Anterior cingulate cortex (tissue), 58 donors: ENCODE measurements at regions not wholly inside any gene's neighbourhood (a gene's known extent, or its start where the extent isn't known, plus 50 kb on each side); places are given as distances from the start of the nearest gene placed in this dataset.
"Not testable (repeated sequence)": the region's sequence is repeated elsewhere in the genome, so short reads cannot be mapped to it uniquely, and the experiment has no call there.

Experiments
- DNase-seq, 58 donors: peaks; one replicate each; lab custom pipeline; 2025; lab: John Stamatoyannopoulos, UW

DNA sequence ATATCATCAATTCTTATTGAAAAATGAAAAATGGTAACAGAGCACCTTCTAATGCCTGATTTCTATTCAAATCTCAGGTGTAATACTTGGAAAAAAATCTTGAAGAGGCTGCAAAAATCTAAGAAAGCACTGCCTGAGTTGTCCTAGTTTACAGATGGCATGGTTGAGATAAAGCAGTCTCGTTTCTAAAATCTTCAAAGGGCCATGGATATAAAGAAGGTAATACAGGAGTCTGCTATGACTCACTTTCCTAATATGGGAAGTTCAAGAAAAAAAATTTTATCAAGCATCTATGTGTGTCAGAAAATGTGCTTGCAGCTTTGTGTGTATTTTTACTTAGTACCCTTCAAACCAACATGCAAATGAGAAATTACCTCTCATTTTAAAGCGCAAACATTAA lies 163.3 kb downstream of the DMAC1 start:
- no peak for DNase-seq

GRCh38 chr9:7626571-7627029 lies 173.0 kb downstream of the DMAC1 start:
- not testable (repeated sequence) for DNase-seq

DNA sequence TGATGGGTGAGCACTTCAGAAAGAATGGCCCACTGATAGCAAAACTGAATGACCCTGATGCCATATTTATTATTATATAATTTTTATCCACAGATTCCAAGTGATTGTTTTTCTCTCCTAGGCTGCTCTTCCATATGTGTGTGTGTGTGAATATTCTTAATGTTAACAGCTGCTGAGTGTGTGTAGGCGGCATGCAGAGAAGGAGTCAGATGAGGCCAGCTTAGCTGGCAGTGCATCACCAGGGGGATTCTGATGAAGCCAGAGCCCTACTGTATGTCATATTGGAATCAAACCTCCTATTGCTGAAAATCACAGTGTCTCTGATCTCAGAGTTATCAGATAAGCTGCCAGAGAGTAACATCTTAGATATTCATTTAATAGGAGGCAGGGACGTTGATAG lies 177.1 kb downstream of the DMAC1 start:
- no peak for DNase-seq

DNA sequence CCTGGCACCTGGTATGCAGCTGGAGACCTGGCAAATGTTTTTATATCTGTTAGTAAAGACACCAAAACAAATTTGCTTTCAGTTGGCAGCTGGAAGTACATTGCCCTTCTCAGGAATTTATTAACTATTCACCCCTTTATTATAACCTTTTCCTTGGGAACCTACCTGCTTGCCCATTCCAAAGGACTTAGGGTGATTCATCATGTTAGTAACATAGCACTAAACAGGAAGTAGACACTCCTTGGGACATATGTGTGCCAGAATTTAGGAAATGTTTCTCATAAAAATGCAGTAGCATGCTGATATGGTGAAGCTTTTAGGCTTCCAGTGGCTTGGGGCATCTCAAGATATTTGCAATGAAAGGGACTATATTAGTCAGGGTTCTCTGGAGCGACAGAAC lies 184.2 kb downstream of the DMAC1 start:
- no peak for DNase-seq

- DNase-seq: no peak
Measured at GRCh38 chr9:7613931-7614330, 185.6 kb downstream of the DMAC1 start.

- no peak for DNase-seq
Measured at GRCh38 chr9:7608261-7608660, 191.3 kb downstream of the DMAC1 start.

GRCh38 chr9:7607421-7607820 lies 192.2 kb downstream of the DMAC1 start:
- no peak for DNase-seq

DNA sequence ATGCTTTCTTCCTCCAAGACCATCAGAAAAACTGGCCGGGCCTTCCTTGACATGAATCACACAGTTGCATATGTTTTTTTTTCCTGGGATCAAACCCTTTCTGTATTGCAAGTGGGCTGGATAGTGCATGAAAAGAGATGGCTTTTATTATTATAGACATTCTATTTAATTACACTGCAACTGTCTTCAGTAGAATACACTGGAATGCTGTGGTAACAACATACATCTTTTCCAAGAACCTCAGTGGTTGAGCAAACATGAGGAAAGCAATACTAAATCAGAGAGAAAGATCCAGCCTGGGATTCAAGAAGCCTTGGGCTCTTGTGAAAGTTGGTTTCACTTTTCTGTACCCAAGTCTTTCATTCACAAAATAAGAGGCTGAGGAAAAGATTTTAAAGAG lies 193.0 kb downstream of the DMAC1 start:
- DNase-seq: no peak

GRCh38 chr9:7601739-7602138 lies 197.8 kb downstream of the DMAC1 start:
- no peak for DNase-seq

DNA sequence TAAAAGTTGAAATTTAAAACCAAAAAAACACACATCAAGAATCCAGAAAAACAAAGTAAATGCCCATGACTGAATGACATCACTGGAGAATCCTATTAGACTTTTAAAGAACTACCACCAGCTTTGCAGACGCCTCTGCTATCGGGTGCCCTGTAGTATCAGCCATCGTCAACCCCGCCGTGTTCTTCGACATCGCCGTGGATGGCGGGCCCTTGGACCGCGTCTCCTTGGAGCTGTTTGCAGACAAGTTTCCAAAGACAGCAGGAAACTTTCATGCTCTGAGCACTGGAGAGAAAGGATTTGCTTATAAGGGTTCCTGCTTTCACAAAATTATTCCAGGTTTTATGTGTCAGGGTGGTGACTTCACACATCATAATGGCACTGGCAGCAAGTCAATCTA lies 201.9 kb downstream of the DMAC1 start:
- DNase-seq: no peak

DNA sequence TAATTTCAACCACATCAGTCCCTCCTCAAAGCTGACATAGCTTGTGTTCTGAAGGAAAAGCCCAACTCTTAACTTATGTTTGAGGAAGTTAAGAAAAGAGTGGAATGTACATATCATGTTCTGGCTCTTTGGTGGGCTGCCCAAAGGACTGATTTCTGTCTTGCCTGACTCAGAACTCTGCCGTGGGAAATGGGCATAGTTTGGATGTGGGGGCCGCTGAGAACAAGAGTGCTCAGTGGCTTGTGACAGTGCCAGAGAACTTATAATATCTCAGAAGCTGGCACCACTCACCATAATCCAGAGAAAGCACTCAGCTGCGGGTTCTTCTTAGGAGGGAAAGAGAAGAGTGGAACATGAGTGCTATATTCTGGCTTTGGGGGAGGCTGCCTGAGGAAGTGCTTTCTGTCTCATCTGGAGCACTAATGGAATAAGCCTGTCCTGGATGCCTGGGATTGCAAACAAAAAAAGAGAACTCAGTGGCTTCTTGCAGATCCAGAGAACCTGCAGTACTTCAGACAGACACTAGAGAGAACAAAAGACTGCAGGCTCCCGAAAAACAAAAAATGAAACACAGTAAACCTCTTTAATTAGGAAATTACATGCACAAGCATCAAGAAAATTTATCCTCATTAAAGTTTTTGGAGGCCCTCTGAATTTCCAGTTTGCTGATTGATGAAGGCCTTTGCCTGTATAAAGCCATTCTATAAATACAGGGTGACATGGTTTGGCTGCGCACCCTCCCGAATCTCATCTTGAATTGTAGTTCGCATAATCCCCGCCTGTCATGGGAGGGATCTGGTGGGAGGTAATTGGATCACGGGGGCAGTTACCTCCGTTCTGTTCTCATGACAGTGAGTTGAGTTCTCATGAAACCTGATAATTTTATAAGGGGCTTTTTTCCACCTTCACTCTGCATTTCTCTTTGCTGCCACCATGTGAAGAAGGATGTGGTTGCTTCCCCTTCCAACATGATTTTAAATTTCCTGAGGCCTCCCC lies 207.0 kb downstream of the DMAC1 start:
- peak in 8 of 58 donors; percentile 1 to 11 (median 4) for DNase-seq

- no peak for DNase-seq
Measured at GRCh38 chr9:7591501-7591900, 208.1 kb downstream of the DMAC1 start.

GRCh38 chr9:7580568-7580967 lies 219.0 kb downstream of the DMAC1 start:
- DNase-seq: no peak

DNA sequence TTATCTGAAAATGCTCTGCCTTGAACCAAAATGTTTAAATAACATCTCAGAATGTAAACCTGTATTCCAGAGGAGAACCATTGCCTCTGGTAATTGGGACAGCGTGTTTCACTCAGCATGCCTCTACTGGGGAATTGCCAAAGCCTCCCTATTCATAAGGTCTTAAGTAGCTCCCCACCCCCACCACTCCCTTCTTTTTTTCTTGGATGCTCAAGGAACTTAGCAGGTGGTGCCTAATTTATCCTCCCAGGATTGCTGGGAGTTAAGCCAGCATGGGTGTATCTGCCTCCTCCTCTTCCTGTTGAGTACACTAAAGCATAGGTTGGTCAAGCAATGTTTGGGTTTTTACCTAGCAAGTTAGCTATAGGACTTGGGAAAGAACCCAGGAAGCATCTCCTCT lies 220.2 kb downstream of the DMAC1 start:
- DNase-seq: no peak

- no peak for DNase-seq
Measured at GRCh38 chr9:7578951-7579350, 220.6 kb downstream of the DMAC1 start.

GRCh38 chr9:7570107-7570720 lies 229.4 kb downstream of the DMAC1 start:
- DNase-seq: peak in 18 of 58 donors; percentile 2 to 53 (median 12)

GRCh38 chr9:7567687-7568086 lies 231.9 kb downstream of the DMAC1 start:
- DNase-seq: no peak

DNA sequence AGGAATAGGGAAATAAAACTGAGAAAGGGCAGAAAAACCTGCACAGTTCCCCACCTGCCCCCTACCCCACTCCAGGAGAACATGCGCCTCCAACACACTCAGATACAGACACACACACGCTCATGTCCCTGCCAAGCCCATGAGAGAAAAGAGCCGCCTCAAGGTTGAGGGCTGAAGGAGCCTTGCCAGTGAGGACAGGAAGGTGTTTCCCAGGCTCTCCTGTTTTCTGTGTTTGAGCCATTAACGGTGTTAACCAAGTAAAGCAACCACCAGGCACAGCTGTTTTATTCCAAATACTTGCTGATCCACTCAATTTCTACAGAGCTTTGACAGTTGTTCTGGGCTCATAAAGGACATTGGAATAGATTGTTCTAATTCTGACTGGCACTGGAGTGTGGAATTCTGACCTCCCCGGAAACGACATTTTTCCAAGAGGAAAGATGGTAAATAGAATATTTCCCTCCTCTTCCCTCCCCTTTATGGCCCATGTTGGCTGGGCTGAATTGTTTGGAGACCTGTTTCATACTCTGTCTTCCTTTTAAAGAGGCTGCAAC lies 238.0 kb downstream of the DMAC1 start:
- DNase-seq: no peak

- no peak for DNase-seq
Measured at GRCh38 chr9:7560669-7561305, 238.8 kb downstream of the DMAC1 start.

DNA sequence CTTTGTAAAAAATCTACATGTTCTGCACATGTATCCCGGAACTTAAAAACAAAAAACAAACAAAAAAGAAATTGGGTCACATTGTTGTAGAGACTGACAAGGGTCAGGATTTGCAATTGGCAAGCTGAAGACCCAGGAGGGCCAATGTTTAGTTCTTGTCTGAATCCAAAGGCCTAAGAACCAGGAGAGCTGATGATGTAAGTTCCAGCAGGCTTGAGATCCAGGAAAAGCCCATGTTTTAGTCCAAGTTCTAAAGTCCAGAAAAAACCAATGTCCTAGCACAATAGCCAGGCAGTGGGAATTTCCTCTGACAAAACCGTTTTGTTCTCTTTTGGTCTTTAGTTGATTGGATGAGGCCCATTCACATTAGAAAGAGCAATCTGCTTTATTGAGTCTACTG lies 244.9 kb downstream of the DMAC1 start:
- no peak for DNase-seq

- DNase-seq: not testable (repeated sequence)
Measured at GRCh38 chr9:7552706-7553105, 246.9 kb downstream of the DMAC1 start.
